CD4-positive, CD25-positive, alpha-beta regulatory T cell (primary cell): ENCODE measurements at regions not wholly inside any gene's neighbourhood (a gene's known extent, or its start where the extent isn't known, plus 50 kb on each side); places are given as distances from the start of the nearest gene placed in this dataset.

Experiments
- ATAC-seq, 2 donors: fragments of 150-1000 bp; cut with Tn5 transposase; one replicate each; pipeline ENCODE4 v1.10.0; 2021; ENCODE audit warnings: low read depth in 2 of 2, moderate number of reproducible peaks in 2 of 2, moderate library complexity in 1 of 2
- DNase-seq, 3 donors: peaks; one replicate each; pipeline versions ENCODE4 v3.0.0 to v3.0.0-alpha.2; 2012 to 2022; ENCODE audit warnings: mixed read lengths in 1 of 3
- H3K27ac ChIP-seq: one replicate; pipeline ENCODE4 v1.7.0; 2013; ENCODE audit warnings: mild to moderate bottlenecking, low read length; ENCODE audit not compliant: insufficient read depth, poor library complexity, severe bottlenecking
- H3K27me3 ChIP-seq: one replicate; pipeline ENCODE4 v1.7.0; 2013; ENCODE audit warnings: low read length; ENCODE audit not compliant: control insufficient read depth, insufficient read depth
- H3K36me3 ChIP-seq: one replicate; pipeline ENCODE4 v1.7.0; 2013; ENCODE audit warnings: mild to moderate bottlenecking, low read length, moderate library complexity; ENCODE audit not compliant: control insufficient read depth, insufficient read depth
- H3K4me1 ChIP-seq: 2 replicates; pipeline ENCODE4 v1.7.0; 2013; ENCODE audit warnings: mild to moderate bottlenecking, low read length; ENCODE audit not compliant: insufficient read depth, control insufficient read depth, poor library complexity, severe bottlenecking
- H3K4me3 ChIP-seq: one replicate; pipeline ENCODE4 v1.7.0; 2013; ENCODE audit warnings: low read depth, mild to moderate bottlenecking, low read length, moderate library complexity
- H3K9me3 ChIP-seq, 2 experiments: 1 replicate in 1 of 2; 2 replicates in 1 of 2; pipeline ENCODE4 v1.7.0; 2013; ENCODE audit warnings: low read length in 2 of 2, mild to moderate bottlenecking in 1 of 2, moderate library complexity in 1 of 2; ENCODE audit not compliant: control insufficient read depth in 2 of 2
- H3K27ac Mint-ChIP-seq, 3 donors: one replicate each; pipeline ENCODE4 v1.8.0; 2020 to 2022; ENCODE audit warnings: mild to moderate bottlenecking in 3 of 3, mixed read lengths in 3 of 3, moderate library complexity in 2 of 3
- H3K27me3 Mint-ChIP-seq: one replicate; pipeline ENCODE4 v1.8.0; 2022; ENCODE audit warnings: mild to moderate bottlenecking, mixed read lengths
- H3K36me3 Mint-ChIP-seq: one replicate; pipeline ENCODE4 v1.8.0; 2020; ENCODE audit warnings: mixed read lengths
- H3K4me1 Mint-ChIP-seq, 4 donors: one replicate each; pipeline ENCODE4 v1.8.0; 2020 to 2022; ENCODE audit warnings: mixed read lengths in 4 of 4, mild to moderate bottlenecking in 1 of 4
- H3K4me3 Mint-ChIP-seq, 4 donors: one replicate each; pipeline ENCODE4 v1.8.0; 2020 to 2022; ENCODE audit warnings: mild to moderate bottlenecking in 4 of 4, mixed read lengths in 4 of 4, moderate library complexity in 3 of 4
- H3K9me3 Mint-ChIP-seq, 7 donors: one replicate each; pipeline ENCODE4 v1.8.0; 2020 to 2022; ENCODE audit warnings: mixed read lengths in 7 of 7, mild to moderate bottlenecking in 3 of 7, moderate library complexity in 2 of 7

GRCh38 chr15:85314633-85315032 is 65.8 kb upstream of the AKAP13 start:
- no peaks in the 10 kb centered on the region for H3K27me3 Mint-ChIP-seq

GRCh38 chr15:85316244-85316934 is 64.0 kb upstream of the AKAP13 start:
- H3K4me3 Mint-ChIP-seq, result peak overlapping the region in 3 of 4 donors; percentile 5 to 80 (median 50)

More at GRCh38 chr15:85314633-85315032, 65.8 kb upstream of the AKAP13 start:
- Mint-ChIP-seq H3K9me3 (peaks cover 0 to 4% (median 0%) of the 10 kb centered on the region in 7 donors), H3K27ac (peak overlapping the region in 2 of 3 donors; percentile 82 to 88), H3K36me3 (no peaks in the 10 kb centered on the region), H3K4me1 (peaks cover 44 to 61% (median 48%) of the 10 kb centered on the region in 4 donors), H3K4me3 (no peak overlapping the region)
- ATAC-seq (no peak), DNase-seq (no peak)
- H3K9me3 ChIP-seq, result no peaks in the 10 kb centered on the region
- no peak overlapping the region for H3K27ac ChIP-seq
- H3K27me3 ChIP-seq, result no peaks in the 10 kb centered on the region
- no peak overlapping the region for H3K4me3 ChIP-seq
- peaks cover 42% of the 10 kb centered on the region for H3K4me1 ChIP-seq
- H3K36me3 ChIP-seq, result no peaks in the 10 kb centered on the region

GRCh38 chr15:85318048-85318731 is 62.2 kb upstream of the AKAP13 start:
- Mint-ChIP-seq H3K27me3 (no peaks in the 10 kb centered on the region), H3K9me3 (peaks cover 0 to 6% (median 2%) of the 10 kb centered on the region in 7 donors), H3K4me3 (peak overlapping the region; percentile 8 to 69 (median 18)), H3K4me1 (peaks cover 24 to 53% (median 39%) of the 10 kb centered on the region in 4 donors), H3K36me3 (peaks cover 4% of the 10 kb centered on the region), H3K27ac (peak overlapping the region; percentile 48 to 84 (median 83))
- peak overlapping the region; percentile 77 for H3K27ac ChIP-seq
- peaks cover 0 to 7% of the 10 kb centered on the region in 2 experiments for H3K9me3 ChIP-seq
- H3K4me1 ChIP-seq, result peaks cover 32% of the 10 kb centered on the region
- H3K27me3 ChIP-seq, result no peaks in the 10 kb centered on the region
- ATAC-seq (peak; percentile 71 to 76), DNase-seq (peak in 2 of 3 donors; percentile 38 to 88)
- no peaks in the 10 kb centered on the region for H3K36me3 ChIP-seq
- peak overlapping the region; percentile 9 for H3K4me3 ChIP-seq

More at GRCh38 chr15:85316244-85316934, 64.0 kb upstream of the AKAP13 start:
- Mint-ChIP-seq H3K4me1 (peaks cover 34 to 65% (median 47%) of the 10 kb centered on the region in 4 donors), H3K27me3 (no peaks in the 10 kb centered on the region), H3K27ac (peak overlapping the region; percentile 82 to 98 (median 86)), H3K36me3 (peaks cover 4% of the 10 kb centered on the region), H3K9me3 (peaks cover 0 to 2% (median under 1%) of the 10 kb centered on the region in 7 donors)
- no peaks in the 10 kb centered on the region for H3K36me3 ChIP-seq
- H3K27ac ChIP-seq, result peak overlapping the region; percentile 77
- H3K9me3 ChIP-seq, result no peaks in the 10 kb centered on the region
- peak; percentile 59 to 61 for ATAC-seq
- H3K4me1 ChIP-seq, result peaks cover 41% of the 10 kb centered on the region
- H3K27me3 ChIP-seq, result no peaks in the 10 kb centered on the region
- peak in 2 of 3 donors; percentile 48 to 79 for DNase-seq
- peak overlapping the region; percentile 60 for H3K4me3 ChIP-seq

GRCh38 chr15:85318732-85319076 is 61.7 kb upstream of the AKAP13 start:
- Mint-ChIP-seq H3K27me3 (no peaks in the 10 kb centered on the region), H3K27ac (peak overlapping the region; percentile 79 to 84 (median 83)), H3K4me1 (peaks cover 21 to 50% (median 37%) of the 10 kb centered on the region in 4 donors), H3K36me3 (peaks cover 4% of the 10 kb centered on the region), H3K9me3 (peaks cover 0 to 7% (median 2%) of the 10 kb centered on the region in 7 donors), H3K4me3 (peak overlapping the region in 3 of 4 donors; percentile 8 to 15 (median 12))
- Histone ChIP-seq H3K27me3 (no peaks in the 10 kb centered on the region), H3K4me1 (peaks cover 31% of the 10 kb centered on the region), H3K4me3 (peak overlapping the region; percentile 9), H3K27ac (peak overlapping the region; percentile 77), H3K9me3 (peaks cover 0 to 9% of the 10 kb centered on the region in 2 experiments), H3K36me3 (no peaks in the 10 kb centered on the region)
- ATAC-seq, result no peak
- DNase-seq, result no peak

GRCh38 chr15:85324202-85324601 is 56.2 kb upstream of the AKAP13 start:
- H3K9me3 ChIP-seq, result peaks cover 0 to 9% of the 10 kb centered on the region in 2 experiments
- no peak for ATAC-seq
- Mint-ChIP-seq H3K9me3 (peaks cover 0 to 7% (median 2%) of the 10 kb centered on the region in 7 donors), H3K27me3 (no peaks in the 10 kb centered on the region), H3K4me1 (peaks cover 0 to 16% (median 14%) of the 10 kb centered on the region in 4 donors), H3K36me3 (peaks cover 4% of the 10 kb centered on the region), H3K4me3 (no peak overlapping the region), H3K27ac (no peak overlapping the region)
- H3K36me3 ChIP-seq, result no peaks in the 10 kb centered on the region
- H3K27me3 ChIP-seq, result no peaks in the 10 kb centered on the region
- no peak for DNase-seq
- H3K4me3 ChIP-seq, result no peak overlapping the region
- peaks cover 6% of the 10 kb centered on the region for H3K4me1 ChIP-seq
- H3K27ac ChIP-seq, result no peak overlapping the region

- H3K27me3 ChIP-seq, result no peaks in the 10 kb centered on the region
- Mint-ChIP-seq H3K4me1 (peaks cover 15 to 28% (median 26%) of the 10 kb centered on the region in 4 donors), H3K36me3 (no peaks in the 10 kb centered on the region), H3K27me3 (no peaks in the 10 kb centered on the region), H3K4me3 (no peak overlapping the region), H3K9me3 (peaks cover 0 to 7% (median 0%) of the 10 kb centered on the region in 7 donors), H3K27ac (peak overlapping the region in 1 of 3 donors; percentile 58)
- H3K4me3 ChIP-seq, result no peak overlapping the region
- no peak overlapping the region for H3K27ac ChIP-seq
- H3K4me1 ChIP-seq, result peaks cover 22% of the 10 kb centered on the region
- no peaks in the 10 kb centered on the region for H3K36me3 ChIP-seq
- ATAC-seq (no peak), DNase-seq (no peak)
- H3K9me3 ChIP-seq, result peaks cover 0 to 9% of the 10 kb centered on the region in 2 experiments
These were observed 54.6 kb upstream of the AKAP13 start for GRCh38 chr15:85325834-85326233.

- no peak for ATAC-seq
- no peaks in the 10 kb centered on the region for H3K27me3 ChIP-seq
- no peak overlapping the region for H3K4me3 Mint-ChIP-seq
- no peak for DNase-seq
- H3K36me3 Mint-ChIP-seq, result no peaks in the 10 kb centered on the region
- H3K36me3 ChIP-seq, result no peaks in the 10 kb centered on the region
- H3K4me1 ChIP-seq, result peaks cover 27% of the 10 kb centered on the region
- H3K27ac ChIP-seq, result no peak overlapping the region
- H3K27me3 Mint-ChIP-seq, result no peaks in the 10 kb centered on the region
- H3K27ac Mint-ChIP-seq, result peak overlapping the region in 1 of 3 donors; percentile 58
- H3K4me3 ChIP-seq, result no peak overlapping the region
- peaks cover 0 to 9% of the 10 kb centered on the region in 2 experiments for H3K9me3 ChIP-seq
- peaks cover 19 to 32% (median 30%) of the 10 kb centered on the region in 4 donors for H3K4me1 Mint-ChIP-seq
- peaks cover 0 to 7% (median 0%) of the 10 kb centered on the region in 7 donors for H3K9me3 Mint-ChIP-seq
These were observed 54.1 kb upstream of the AKAP13 start for GRCh38 chr15:85326291-85326690.
